ENCODE measurements at regions not wholly inside any gene's neighbourhood (a gene's known extent, or its start where the extent isn't known, plus 50 kb on each side); places are given as distances from the start of the nearest gene placed in this dataset.

- Mint-ChIP-seq H3K27ac (no peak overlapping the region), H3K27me3 (peaks cover 0 to 7% of the 10 kb centered on the region in 2 donors), H3K36me3 (no peaks in the 10 kb centered on the region), H3K4me3 (no peak overlapping the region), H3K9me3 (peaks cover 0 to 3% of the 10 kb centered on the region in 2 donors), H3K4me1 (no peaks in the 10 kb centered on the region)
- no peak for ATAC-seq (replicated peaks)
- DNase-seq: no peak
Observed at GRCh38 chr18:27600245-27600644, 415.1 kb upstream of the CHST9 start.

- Mint-ChIP-seq H3K27ac (no peak overlapping the region), H3K4me1 (no peaks in the 10 kb centered on the region), H3K36me3 (no peaks in the 10 kb centered on the region), H3K9me3 (peaks cover 0 to 3% of the 10 kb centered on the region in 2 donors), H3K27me3 (peaks cover 0 to 7% of the 10 kb centered on the region in 2 donors), H3K4me3 (no peak overlapping the region)
- DNase-seq: no peak
- ATAC-seq (replicated peaks): peak; percentile 51 to 56
Observed at GRCh38 chr18:27599202-27599829, 414.2 kb upstream of the CHST9 start.

DNA sequence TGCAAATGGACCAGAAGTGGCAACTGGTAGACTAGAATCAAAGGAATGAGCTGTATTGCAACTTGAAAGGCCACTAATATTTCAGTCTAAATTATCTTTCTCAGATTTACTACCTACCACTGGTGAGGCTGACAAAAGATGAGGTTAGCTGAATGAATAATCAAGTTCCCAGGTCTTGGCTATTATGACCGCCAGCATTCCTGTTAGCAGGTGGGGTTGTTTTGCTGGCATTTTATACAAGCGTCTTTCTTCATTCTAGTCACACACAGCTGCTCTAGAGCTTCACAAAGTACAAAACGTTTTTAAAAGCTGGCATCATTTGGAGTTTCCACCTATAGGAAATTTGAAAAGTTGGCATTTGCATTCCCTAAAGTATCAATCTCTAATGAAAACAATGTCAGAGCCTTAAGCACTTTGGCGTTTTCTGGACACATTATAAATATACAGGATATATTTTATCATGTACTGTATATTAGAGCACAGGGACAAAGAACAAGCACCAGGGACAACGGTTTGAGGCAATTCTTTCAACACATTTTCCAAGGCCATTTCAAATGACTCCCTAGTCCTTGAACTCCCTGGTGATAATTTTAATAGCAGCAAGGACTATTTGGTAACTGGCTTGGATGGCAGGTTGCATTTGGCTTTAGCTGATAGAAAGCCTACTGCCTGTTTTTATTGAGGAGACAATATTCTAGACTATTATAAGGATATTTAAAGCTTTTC lies 410.2 kb upstream of the CHST9 start:
- no peaks in the 10 kb centered on the region for H3K27me3 Mint-ChIP-seq
- no peak for ATAC-seq (replicated peaks)
- no peak overlapping the region for H3K27ac Mint-ChIP-seq
- H3K4me1 Mint-ChIP-seq: no peaks in the 10 kb centered on the region
- H3K36me3 Mint-ChIP-seq: no peaks in the 10 kb centered on the region
- no peaks in the 10 kb centered on the region for H3K9me3 Mint-ChIP-seq
- H3K4me3 Mint-ChIP-seq: no peak overlapping the region
- DNase-seq: no peak

GRCh38 chr18:27585602-27586173 lies 400.6 kb upstream of the CHST9 start:
- Mint-ChIP-seq H3K27me3 (no peaks in the 10 kb centered on the region), H3K4me3 (no peak overlapping the region), H3K27ac (no peak overlapping the region), H3K36me3 (no peaks in the 10 kb centered on the region), H3K9me3 (peaks cover 5 to 8% of the 10 kb centered on the region in 2 donors), H3K4me1 (no peaks in the 10 kb centered on the region)
- no peak for ATAC-seq (replicated peaks)
- DNase-seq: no peak

GRCh38 chr18:27583466-27583865 lies 398.4 kb upstream of the CHST9 start:
- H3K36me3 Mint-ChIP-seq: no peaks in the 10 kb centered on the region
- H3K27me3 Mint-ChIP-seq: no peaks in the 10 kb centered on the region
- DNase-seq (no peak), ATAC-seq (replicated peaks) (no peak)
- H3K4me3 Mint-ChIP-seq: no peak overlapping the region
- H3K9me3 Mint-ChIP-seq: peaks cover 5% of the 10 kb centered on the region in 2 donors
- no peak overlapping the region for H3K27ac Mint-ChIP-seq
- no peaks in the 10 kb centered on the region for H3K4me1 Mint-ChIP-seq

GRCh38 chr18:27582760-27583412 lies 397.8 kb upstream of the CHST9 start:
- Mint-ChIP-seq H3K4me3 (no peak overlapping the region), H3K4me1 (no peaks in the 10 kb centered on the region), H3K27ac (no peak overlapping the region), H3K27me3 (no peaks in the 10 kb centered on the region), H3K9me3 (peaks cover 5% of the 10 kb centered on the region in 2 donors), H3K36me3 (no peaks in the 10 kb centered on the region)
- no peak for ATAC-seq (replicated peaks)
- no peak for DNase-seq

DNA sequence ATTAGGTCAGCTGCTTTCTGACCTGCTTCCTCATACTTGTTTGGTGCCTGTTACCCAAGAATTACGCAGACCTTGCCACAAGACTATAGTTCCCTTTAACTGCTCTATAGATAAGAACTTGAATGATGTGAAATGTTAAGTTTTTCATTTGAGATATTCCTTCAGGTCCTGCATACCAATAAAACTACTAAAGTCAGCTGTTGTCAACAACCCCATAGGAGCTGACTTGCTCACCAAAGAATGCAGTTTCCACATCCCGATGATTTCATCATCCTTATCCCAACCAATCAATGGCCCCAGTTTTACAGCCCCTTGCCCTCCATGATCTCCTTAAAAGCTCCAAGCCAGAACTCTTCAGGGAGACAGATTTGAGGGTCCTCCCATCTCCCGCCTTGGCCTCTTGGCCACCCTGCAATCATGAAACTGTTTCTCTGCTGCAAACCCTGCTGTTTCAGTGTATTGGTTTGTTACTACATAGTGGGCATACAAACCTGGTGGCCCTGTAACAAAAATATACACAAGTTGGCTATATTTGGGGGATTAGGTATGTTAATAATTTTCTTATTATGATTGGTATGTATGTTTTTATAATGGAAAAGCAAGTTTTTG lies 396.3 kb upstream of the CHST9 start:
- no peak for ATAC-seq (replicated peaks)
- H3K36me3 Mint-ChIP-seq: no peaks in the 10 kb centered on the region

GRCh38 chr18:27579364-27579763 lies 394.3 kb upstream of the CHST9 start:
- peaks cover 5% of the 10 kb centered on the region in 2 donors for H3K9me3 Mint-ChIP-seq
- ATAC-seq (replicated peaks) (no peak), DNase-seq (no peak)
- no peak overlapping the region for H3K27ac Mint-ChIP-seq
- no peaks in the 10 kb centered on the region for H3K27me3 Mint-ChIP-seq
- no peaks in the 10 kb centered on the region for H3K36me3 Mint-ChIP-seq
- H3K4me1 Mint-ChIP-seq: no peaks in the 10 kb centered on the region
- no peak overlapping the region for H3K4me3 Mint-ChIP-seq

More for the DNA sequence above, 396.3 kb upstream of the CHST9 start:
- Mint-ChIP-seq H3K27ac (no peak overlapping the region), H3K9me3 (peaks cover 5% of the 10 kb centered on the region in 2 donors), H3K27me3 (no peaks in the 10 kb centered on the region), H3K4me1 (no peaks in the 10 kb centered on the region), H3K4me3 (no peak overlapping the region)
- no peak for DNase-seq

DNA sequence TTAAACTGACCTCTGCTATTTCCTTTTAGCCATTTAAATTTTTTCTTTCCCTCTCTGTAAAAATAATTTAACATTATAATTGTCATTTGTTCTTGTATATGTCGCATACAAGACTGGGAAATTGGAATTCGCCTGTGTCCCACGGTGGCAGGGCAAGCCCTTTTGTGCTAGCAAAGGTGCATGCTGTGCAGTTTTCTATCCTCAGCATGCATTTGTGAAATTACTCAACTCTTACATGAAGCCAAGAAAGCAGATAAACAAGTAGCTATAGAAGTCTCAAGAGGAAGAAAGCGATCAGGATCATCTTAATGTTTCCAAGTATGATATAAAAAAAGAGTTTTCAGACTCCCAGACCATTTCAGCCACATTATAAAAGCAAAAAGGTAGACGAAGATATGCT lies 392.6 kb upstream of the CHST9 start:
- DNase-seq: no peak
- H3K4me1 Mint-ChIP-seq: no peaks in the 10 kb centered on the region
- no peak overlapping the region for H3K27ac Mint-ChIP-seq
- ATAC-seq (replicated peaks): no peak
- H3K9me3 Mint-ChIP-seq: peaks cover 5% of the 10 kb centered on the region in 2 donors
- H3K4me3 Mint-ChIP-seq: no peak overlapping the region
- no peaks in the 10 kb centered on the region for H3K36me3 Mint-ChIP-seq
- H3K27me3 Mint-ChIP-seq: no peaks in the 10 kb centered on the region

- no peaks in the 10 kb centered on the region for H3K27me3 Mint-ChIP-seq
- no peaks in the 10 kb centered on the region for H3K4me1 Mint-ChIP-seq
- no peak for DNase-seq
- H3K27ac Mint-ChIP-seq: no peak overlapping the region
- peaks cover 5% of the 10 kb centered on the region in 2 donors for H3K9me3 Mint-ChIP-seq
- no peak for ATAC-seq (replicated peaks)
- H3K4me3 Mint-ChIP-seq: no peak overlapping the region
- H3K36me3 Mint-ChIP-seq: no peaks in the 10 kb centered on the region
Observed at GRCh38 chr18:27577265-27577664, 392.2 kb upstream of the CHST9 start.

GRCh38 chr18:27567434-27567833 lies 382.3 kb upstream of the CHST9 start:
- DNase-seq (no peak), ATAC-seq (replicated peaks) (no peak)
- no peak overlapping the region for H3K27ac Mint-ChIP-seq
- no peaks in the 10 kb centered on the region for H3K36me3 Mint-ChIP-seq
- no peaks in the 10 kb centered on the region for H3K4me1 Mint-ChIP-seq
- no peak overlapping the region for H3K4me3 Mint-ChIP-seq
- H3K27me3 Mint-ChIP-seq: no peaks in the 10 kb centered on the region
- H3K9me3 Mint-ChIP-seq: peaks cover 7 to 10% of the 10 kb centered on the region in 2 donors

- Mint-ChIP-seq H3K4me3 (no peak overlapping the region), H3K27ac (no peak overlapping the region), H3K4me1 (no peaks in the 10 kb centered on the region), H3K27me3 (no peaks in the 10 kb centered on the region), H3K36me3 (no peaks in the 10 kb centered on the region), H3K9me3 (peaks cover 4 to 7% of the 10 kb centered on the region in 2 donors)
- DNase-seq (no peak), ATAC-seq (replicated peaks) (no peak)
Observed at GRCh38 chr18:27564066-27564465, 379.0 kb upstream of the CHST9 start.

GRCh38 chr18:27558388-27559155 lies 373.5 kb upstream of the CHST9 start:
- no peak overlapping the region for H3K27ac Mint-ChIP-seq
- no peak for ATAC-seq (replicated peaks)
- H3K27me3 Mint-ChIP-seq: no peaks in the 10 kb centered on the region
- H3K9me3 Mint-ChIP-seq: peaks cover 5 to 11% of the 10 kb centered on the region in 2 donors
- no peak for DNase-seq
- H3K4me1 Mint-ChIP-seq: no peaks in the 10 kb centered on the region
- H3K36me3 Mint-ChIP-seq: no peaks in the 10 kb centered on the region
- H3K4me3 Mint-ChIP-seq: no peak overlapping the region

- no peak overlapping the region for H3K4me3 Mint-ChIP-seq
- ATAC-seq (replicated peaks): no peak
- no peaks in the 10 kb centered on the region for H3K36me3 Mint-ChIP-seq
- no peaks in the 10 kb centered on the region for H3K27me3 Mint-ChIP-seq
- no peak for DNase-seq
- peaks cover 2 to 4% of the 10 kb centered on the region in 2 donors for H3K9me3 Mint-ChIP-seq
- H3K4me1 Mint-ChIP-seq: no peaks in the 10 kb centered on the region
- H3K27ac Mint-ChIP-seq: no peak overlapping the region
Observed at GRCh38 chr18:27556741-27557140, 371.6 kb upstream of the CHST9 start.
